ENCODE measurements at regions not wholly inside any gene's neighbourhood (a gene's known extent, or its start where the extent isn't known, plus 50 kb on each side); places are given as distances from the start of the nearest gene placed in this dataset.

DNA sequence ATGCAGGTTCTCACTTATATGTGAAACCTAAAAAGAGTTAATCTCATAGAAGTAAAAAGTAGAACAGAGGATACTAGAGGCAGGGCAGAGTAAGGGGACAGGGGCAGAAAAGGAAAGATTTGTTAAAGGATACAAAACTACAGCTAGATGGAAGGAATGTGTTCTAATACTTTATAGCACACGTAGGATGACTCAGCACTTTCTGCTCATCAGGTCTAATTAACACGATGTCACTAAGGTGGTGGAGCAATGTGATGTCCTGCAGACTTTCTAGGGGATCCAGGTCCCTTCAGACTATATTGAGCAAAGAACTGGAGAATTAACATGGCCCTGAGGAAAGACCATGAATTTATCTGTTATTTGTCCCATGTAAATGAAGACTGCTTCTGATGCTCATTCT, 80.8 kb upstream of the CMKLR1 start:
- no peak for TF ChIP-seq EZH2 (IDR thresholded peaks at IDR 0.05; ENCODE audit: borderline replicate concordance, low read length)
- TF ChIP-seq, protein P1, sequence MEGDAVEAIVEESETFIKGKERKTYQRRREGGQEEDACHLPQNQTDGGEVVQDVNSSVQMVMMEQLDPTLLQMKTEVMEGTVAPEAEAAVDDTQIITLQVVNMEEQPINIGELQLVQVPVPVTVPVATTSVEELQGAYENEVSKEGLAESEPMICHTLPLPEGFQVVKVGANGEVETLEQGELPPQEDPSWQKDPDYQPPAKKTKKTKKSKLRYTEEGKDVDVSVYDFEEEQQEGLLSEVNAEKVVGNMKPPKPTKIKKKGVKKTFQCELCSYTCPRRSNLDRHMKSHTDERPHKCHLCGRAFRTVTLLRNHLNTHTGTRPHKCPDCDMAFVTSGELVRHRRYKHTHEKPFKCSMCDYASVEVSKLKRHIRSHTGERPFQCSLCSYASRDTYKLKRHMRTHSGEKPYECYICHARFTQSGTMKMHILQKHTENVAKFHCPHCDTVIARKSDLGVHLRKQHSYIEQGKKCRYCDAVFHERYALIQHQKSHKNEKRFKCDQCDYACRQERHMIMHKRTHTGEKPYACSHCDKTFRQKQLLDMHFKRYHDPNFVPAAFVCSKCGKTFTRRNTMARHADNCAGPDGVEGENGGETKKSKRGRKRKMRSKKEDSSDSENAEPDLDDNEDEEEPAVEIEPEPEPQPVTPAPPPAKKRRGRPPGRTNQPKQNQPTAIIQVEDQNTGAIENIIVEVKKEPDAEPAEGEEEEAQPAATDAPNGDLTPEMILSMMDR (IDR thresholded peaks at IDR 0.05; ENCODE audit: low read length) = no peak
- no peak overlapping the region for H3K4me2 ChIP-seq (ENCODE audit: low read length)
- no peaks in the 10 kb centered on the region for H3F3A ChIP-seq (ENCODE audit: insufficient read depth, low read length)
- no peaks in the 10 kb centered on the region for H3K4me1 ChIP-seq (ENCODE audit: insufficient read depth, low read length, severe bottlenecking)
- no peak overlapping the region for H3K9ac ChIP-seq (ENCODE audit: low read length)
- H2AFZ ChIP-seq (ENCODE audit: low read length) = no peak overlapping the region
- H3K79me2 ChIP-seq (ENCODE audit: insufficient read depth, low read length) = no peaks in the 10 kb centered on the region
- no peak overlapping the region for H3K27ac ChIP-seq (ENCODE audit: low read depth, low read length, poor library complexity, severe bottlenecking)
- H3K9me3 ChIP-seq (ENCODE audit: low read length) = no peaks in the 10 kb centered on the region
- no peak overlapping the region for H3K4me3 ChIP-seq (ENCODE audit: low read depth, low read length, poor library complexity, severe bottlenecking)
- no peaks in the 10 kb centered on the region for H3K27me3 ChIP-seq (ENCODE audit: insufficient read depth, low read length)
- no peaks in the 10 kb centered on the region for H4K20me1 ChIP-seq (ENCODE audit: insufficient read depth, low read length)
- no peaks in the 10 kb centered on the region for H3K9me2 ChIP-seq (ENCODE audit: low read depth, low read length)
- H3K36me3 ChIP-seq (ENCODE audit: insufficient read depth, low read length) = no peaks in the 10 kb centered on the region

DNA sequence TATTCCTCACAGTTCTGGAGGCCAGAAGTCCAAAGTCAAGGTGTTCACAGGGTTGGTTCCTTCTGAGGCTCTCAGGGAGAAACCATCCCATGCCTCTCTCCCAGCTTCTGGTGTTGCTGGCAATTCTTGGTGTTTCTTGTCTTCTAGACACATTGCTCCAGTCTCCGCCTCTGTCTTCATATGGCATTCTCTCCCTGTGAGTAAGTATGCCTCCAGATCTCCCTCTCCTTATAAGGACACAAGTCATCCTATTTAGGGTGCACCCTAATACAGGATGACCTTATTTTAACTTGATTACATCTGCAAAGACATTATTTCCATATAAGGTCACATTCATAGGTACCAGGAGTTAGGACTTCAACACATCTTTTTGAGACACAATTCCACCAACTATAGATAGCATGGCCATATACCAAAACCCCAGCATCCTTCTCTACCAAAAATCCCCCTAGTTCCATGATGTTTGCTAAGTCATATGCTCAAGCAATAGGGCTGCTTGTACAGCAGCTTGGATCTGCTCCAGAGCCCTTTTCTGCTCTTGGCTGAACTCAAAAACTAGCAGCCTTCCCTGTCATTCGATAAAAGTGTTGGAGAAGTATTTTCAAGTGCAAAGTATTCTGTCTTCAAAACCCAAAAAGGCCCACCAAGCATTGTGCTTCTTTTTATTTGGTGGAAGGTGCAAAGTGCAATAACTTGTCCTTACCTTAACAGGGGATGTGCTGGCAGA, 79.2 kb upstream of the CMKLR1 start:
- no peak overlapping the region for H3K4me3 ChIP-seq (ENCODE audit: low read depth, low read length, poor library complexity, severe bottlenecking)
- H3K9me3 ChIP-seq (ENCODE audit: low read length) = no peaks in the 10 kb centered on the region
- H3K9ac ChIP-seq (ENCODE audit: low read length) = no peak overlapping the region
- H3K27me3 ChIP-seq (ENCODE audit: insufficient read depth, low read length) = no peaks in the 10 kb centered on the region
- H3F3A ChIP-seq (ENCODE audit: insufficient read depth, low read length) = no peaks in the 10 kb centered on the region
- H3K4me2 ChIP-seq (ENCODE audit: low read length) = no peak overlapping the region
- no peaks in the 10 kb centered on the region for H3K79me2 ChIP-seq (ENCODE audit: insufficient read depth, low read length)
- no peak overlapping the region for H3K27ac ChIP-seq (ENCODE audit: low read depth, low read length, poor library complexity, severe bottlenecking)
- no peak overlapping the region for H2AFZ ChIP-seq (ENCODE audit: low read length)
- no peaks in the 10 kb centered on the region for H4K20me1 ChIP-seq (ENCODE audit: insufficient read depth, low read length)
- TF ChIP-seq, protein P1 (IDR thresholded peaks at IDR 0.05; ENCODE audit: low read length) = no peak
- TF ChIP-seq EZH2 (IDR thresholded peaks at IDR 0.05; ENCODE audit: borderline replicate concordance, low read length) = no peak
- H3K36me3 ChIP-seq (ENCODE audit: insufficient read depth, low read length) = no peaks in the 10 kb centered on the region
- H3K9me2 ChIP-seq (ENCODE audit: low read depth, low read length) = no peaks in the 10 kb centered on the region
- H3K4me1 ChIP-seq (ENCODE audit: insufficient read depth, low read length, severe bottlenecking) = no peaks in the 10 kb centered on the region

DNA sequence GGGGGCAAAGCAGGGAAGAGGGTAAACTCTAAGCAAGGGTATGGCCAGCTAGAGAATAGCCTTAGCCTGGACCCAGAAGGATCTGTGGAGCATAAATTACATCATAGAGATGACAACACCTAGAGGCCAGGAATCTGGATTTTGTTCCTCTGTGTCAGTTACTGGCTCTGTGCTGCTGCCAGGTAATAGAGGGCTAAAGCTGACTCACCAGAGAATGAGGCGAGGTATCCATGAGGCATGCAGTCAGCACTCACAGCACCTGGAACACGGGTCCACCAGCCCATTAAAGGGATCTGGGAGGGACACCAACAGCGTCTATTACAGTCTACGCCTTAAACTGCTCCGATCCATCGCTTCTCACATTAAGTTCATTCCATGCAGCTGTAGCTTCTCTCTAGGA, 74.9 kb upstream of the CMKLR1 start:
- Histone ChIP-seq H3K9me3 (ENCODE audit: low read length) (no peaks in the 10 kb centered on the region), H4K20me1 (ENCODE audit: insufficient read depth, low read length) (no peaks in the 10 kb centered on the region), H3K4me3 (ENCODE audit: low read depth, low read length, poor library complexity, severe bottlenecking) (no peak overlapping the region), H3K27me3 (ENCODE audit: insufficient read depth, low read length) (no peaks in the 10 kb centered on the region), H3K27ac (ENCODE audit: low read depth, low read length, poor library complexity, severe bottlenecking) (no peak overlapping the region), H3K36me3 (ENCODE audit: insufficient read depth, low read length) (no peaks in the 10 kb centered on the region), H3K9ac (ENCODE audit: low read length) (no peak overlapping the region), H3K79me2 (ENCODE audit: insufficient read depth, low read length) (no peaks in the 10 kb centered on the region), H2AFZ (ENCODE audit: low read length) (no peak overlapping the region), H3K9me2 (ENCODE audit: low read depth, low read length) (no peaks in the 10 kb centered on the region), H3K4me2 (ENCODE audit: low read length) (no peak overlapping the region), H3K4me1 (ENCODE audit: insufficient read depth, low read length, severe bottlenecking) (no peaks in the 10 kb centered on the region), H3F3A (ENCODE audit: insufficient read depth, low read length) (no peaks in the 10 kb centered on the region)
- TF ChIP-seq EZH2 (IDR thresholded peaks at IDR 0.05; ENCODE audit: borderline replicate concordance, low read length) = no peak
- TF ChIP-seq, protein P1 (IDR thresholded peaks at IDR 0.05; ENCODE audit: low read length) = no peak

All from OCI-LY1 (cell line).